Adipocyte (in vitro differentiated cells): ENCODE measurements at regions not wholly inside any gene's neighbourhood (a gene's known extent, or its start where the extent isn't known, plus 50 kb on each side); places are given as distances from the start of the nearest gene placed in this dataset.
"Not testable (repeated sequence)": the region's sequence is repeated elsewhere in the genome, so short reads cannot be mapped to it uniquely, and the experiment has no call there.

Experiments used
- DNase-seq: peaks from one replicate; pipeline ENCODE4 v3.0.0-alpha.2; 2015; ENCODE audit warnings: low read depth
- H3K27me3 ChIP-seq: replicated peaks from 2 replicates; pipeline ENCODE4 v1.7.0; 2013; ENCODE audit warnings: mild to moderate bottlenecking, low read length, moderate library complexity; ENCODE audit not compliant: control insufficient read depth, insufficient read depth
- H3K36me3 ChIP-seq: 2 replicates; pipeline ENCODE4 v1.7.0; 2013; ENCODE audit warnings: low read length, mild to moderate bottlenecking, moderate library complexity; ENCODE audit not compliant: control insufficient read depth, insufficient read depth, severe bottlenecking
- H3K4me1 ChIP-seq: 2 replicates; pipeline ENCODE4 v1.7.0; 2013; ENCODE audit warnings: mild to moderate bottlenecking, low read length, moderate library complexity; ENCODE audit not compliant: control insufficient read depth, insufficient read depth
- H3K4me3 ChIP-seq: 2 replicates; pipeline ENCODE4 v1.7.0; 2013; ENCODE audit warnings: mild to moderate bottlenecking, low read length, moderate library complexity
- H3K9ac ChIP-seq: 2 replicates; pipeline ENCODE4 v1.7.0; 2013; ENCODE audit warnings: mild to moderate bottlenecking, low read length, moderate library complexity
- H3K9me3 ChIP-seq: 2 replicates; pipeline ENCODE4 v1.7.0; 2013; ENCODE audit warnings: mild to moderate bottlenecking, low read length, moderate library complexity; ENCODE audit not compliant: control insufficient read depth

GRCh38 chr18:30625961-30626360 lies 416.6 kb downstream of the DSC3 start:
- no peak for DNase-seq
- Histone ChIP-seq H3K9ac (no peak overlapping the region), H3K4me3 (no peak overlapping the region), H3K36me3 (no peaks in the 10 kb centered on the region), H3K4me1 (peaks cover 4% of the 10 kb centered on the region), H3K27me3 (no peaks in the 10 kb centered on the region), H3K9me3 (no peaks in the 10 kb centered on the region)

- no peak overlapping the region for H3K9ac ChIP-seq
- no peak for DNase-seq
These were observed 419.0 kb downstream of the DSC3 start for GRCh38 chr18:30623401-30624065.

GRCh38 chr18:30622635-30623034 lies 419.9 kb downstream of the DSC3 start:
- no peaks in the 10 kb centered on the region for H3K36me3 ChIP-seq
- H3K9ac ChIP-seq = no peak overlapping the region
- no peak overlapping the region for H3K4me3 ChIP-seq
- DNase-seq = no peak
- no peaks in the 10 kb centered on the region for H3K27me3 ChIP-seq
- H3K9me3 ChIP-seq = no peaks in the 10 kb centered on the region
- peaks cover 4% of the 10 kb centered on the region for H3K4me1 ChIP-seq

More at GRCh38 chr18:30623401-30624065, 419.0 kb downstream of the DSC3 start:
- Histone ChIP-seq H3K36me3 (no peaks in the 10 kb centered on the region), H3K9me3 (no peaks in the 10 kb centered on the region), H3K27me3 (no peaks in the 10 kb centered on the region), H3K4me1 (peaks cover 4% of the 10 kb centered on the region), H3K4me3 (no peak overlapping the region)

DNA sequence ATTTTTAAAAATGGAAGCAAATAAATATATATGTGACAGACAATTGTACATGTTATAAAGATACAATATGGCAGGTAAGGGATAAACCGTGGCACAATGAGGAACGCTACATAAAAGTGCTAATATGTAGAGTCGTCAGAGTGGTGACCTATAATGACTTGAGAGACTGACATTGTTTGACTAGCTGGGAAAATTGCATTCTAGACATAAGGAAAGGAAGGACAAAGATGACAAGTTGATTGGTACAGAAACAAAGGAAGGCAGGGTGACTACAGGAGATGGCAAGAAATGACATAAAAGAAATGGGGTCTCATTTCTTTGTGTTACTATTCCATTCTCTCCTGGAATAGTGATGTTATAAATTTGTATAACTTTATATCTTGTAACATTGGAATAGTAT lies 420.4 kb downstream of the DSC3 start:
- H3K4me3 ChIP-seq = no peak overlapping the region
- H3K9ac ChIP-seq = no peak overlapping the region
- H3K9me3 ChIP-seq = no peaks in the 10 kb centered on the region
- peaks cover 4% of the 10 kb centered on the region for H3K4me1 ChIP-seq
- no peak for DNase-seq
- no peaks in the 10 kb centered on the region for H3K36me3 ChIP-seq
- no peaks in the 10 kb centered on the region for H3K27me3 ChIP-seq

GRCh38 chr18:30618567-30618966 lies 424.0 kb downstream of the DSC3 start:
- Histone ChIP-seq H3K4me1 (no peaks in the 10 kb centered on the region), H3K9ac (no peak overlapping the region), H3K36me3 (no peaks in the 10 kb centered on the region), H3K9me3 (no peaks in the 10 kb centered on the region), H3K27me3 (no peaks in the 10 kb centered on the region), H3K4me3 (no peak overlapping the region)
- DNase-seq = no peak

DNA sequence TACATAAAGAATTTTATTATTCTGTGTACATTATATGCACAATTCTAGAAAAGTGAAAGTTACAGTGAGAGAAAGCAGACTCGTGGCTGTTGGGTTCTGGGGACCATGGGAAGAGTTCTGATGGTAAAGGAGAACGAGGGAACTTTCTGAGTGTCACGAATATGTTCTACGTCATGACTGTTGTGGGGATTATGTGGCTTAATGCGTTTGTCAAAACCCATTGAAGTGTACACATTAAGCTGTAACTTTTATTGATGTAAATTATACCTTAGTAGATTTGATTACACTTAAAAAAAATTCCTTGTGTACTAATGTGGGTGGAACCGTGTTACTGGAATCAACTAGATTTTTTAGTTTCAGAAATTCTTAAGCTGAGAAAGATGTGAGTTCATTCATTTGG lies 426.1 kb downstream of the DSC3 start:
- H3K4me1 ChIP-seq = no peaks in the 10 kb centered on the region
- no peak overlapping the region for H3K9ac ChIP-seq
- no peaks in the 10 kb centered on the region for H3K27me3 ChIP-seq
- H3K36me3 ChIP-seq = no peaks in the 10 kb centered on the region
- no peaks in the 10 kb centered on the region for H3K9me3 ChIP-seq
- no peak for DNase-seq
- H3K4me3 ChIP-seq = no peak overlapping the region

DNA sequence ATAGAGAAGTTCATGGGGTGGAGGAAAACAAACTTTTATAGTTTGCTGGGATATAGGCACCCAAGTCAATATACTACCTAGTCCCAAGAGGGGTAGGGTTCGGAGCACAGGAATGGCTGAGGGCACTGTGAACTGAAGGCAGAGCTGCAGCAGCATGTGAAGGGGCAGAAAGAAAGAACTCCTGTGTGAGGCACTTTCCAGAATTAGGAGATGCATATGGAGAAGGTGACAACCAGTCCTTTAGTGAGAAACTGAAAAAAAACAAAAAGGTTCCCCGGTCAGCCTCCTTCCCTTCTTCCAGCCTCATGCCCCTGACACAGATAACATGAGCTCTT lies 429.1 kb downstream of the DSC3 start:
- Histone ChIP-seq H3K4me1 (no peaks in the 10 kb centered on the region), H3K9me3 (no peaks in the 10 kb centered on the region), H3K27me3 (no peaks in the 10 kb centered on the region), H3K36me3 (no peaks in the 10 kb centered on the region), H3K4me3 (no peak overlapping the region), H3K9ac (no peak overlapping the region)
- no peak for DNase-seq

- H3K9me3 ChIP-seq = no peaks in the 10 kb centered on the region
- DNase-seq = no peak
- H3K4me1 ChIP-seq = no peaks in the 10 kb centered on the region
- H3K4me3 ChIP-seq = no peak overlapping the region
- H3K9ac ChIP-seq = no peak overlapping the region
- H3K27me3 ChIP-seq = no peaks in the 10 kb centered on the region
- no peaks in the 10 kb centered on the region for H3K36me3 ChIP-seq
These were observed 441.0 kb downstream of the DSC3 start for GRCh38 chr18:30601541-30601940.

DNA sequence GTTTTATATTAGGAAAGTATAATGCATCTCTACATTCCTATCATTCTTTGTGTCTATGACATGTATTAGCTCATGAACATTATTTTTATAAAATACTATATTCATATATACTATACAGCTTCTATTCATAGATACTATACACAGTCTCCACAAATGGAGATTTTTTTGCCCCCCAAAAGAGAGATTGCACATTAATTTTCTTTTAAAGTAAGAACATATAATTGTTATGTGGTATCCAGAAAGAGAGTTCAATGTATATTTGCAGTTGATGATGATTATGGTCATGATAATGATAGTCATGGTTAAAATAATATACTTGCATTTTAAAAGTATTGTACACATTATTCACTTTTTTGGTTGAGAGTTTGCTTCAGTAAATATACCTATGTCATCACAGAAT lies 445.3 kb downstream of the DSC3 start:
- Histone ChIP-seq H3K4me1 (no peaks in the 10 kb centered on the region), H3K9me3 (no peaks in the 10 kb centered on the region), H3K27me3 (no peaks in the 10 kb centered on the region), H3K36me3 (no peaks in the 10 kb centered on the region), H3K4me3 (no peak overlapping the region), H3K9ac (no peak overlapping the region)
- no peak for DNase-seq

- Histone ChIP-seq H3K4me1 (no peaks in the 10 kb centered on the region), H3K9ac (no peak overlapping the region), H3K9me3 (no peaks in the 10 kb centered on the region), H3K27me3 (no peaks in the 10 kb centered on the region), H3K4me3 (no peak overlapping the region), H3K36me3 (no peaks in the 10 kb centered on the region)
- DNase-seq = no peak
These were observed 445.9 kb downstream of the DSC3 start for GRCh38 chr18:30596635-30597034.

DNA sequence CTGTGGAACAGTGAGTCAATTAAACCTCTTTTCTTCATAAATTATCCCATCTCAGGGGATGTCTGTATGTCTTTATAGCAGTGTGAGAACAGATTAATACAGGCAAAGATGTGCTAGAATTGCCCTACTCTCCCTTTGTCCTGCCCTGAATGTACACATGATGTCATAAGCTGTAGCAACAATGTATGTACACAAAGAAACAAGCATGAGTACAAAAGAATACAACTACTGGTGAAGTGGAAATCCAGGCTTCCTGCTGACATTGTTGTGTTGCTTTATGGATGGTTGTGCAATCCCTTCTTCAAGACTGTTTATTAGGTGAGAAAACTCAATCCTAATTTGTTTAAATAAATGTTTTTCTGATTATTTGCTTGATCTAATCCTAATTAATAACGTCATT lies 446.6 kb downstream of the DSC3 start:
- H3K4me3 ChIP-seq = no peak overlapping the region

DNA sequence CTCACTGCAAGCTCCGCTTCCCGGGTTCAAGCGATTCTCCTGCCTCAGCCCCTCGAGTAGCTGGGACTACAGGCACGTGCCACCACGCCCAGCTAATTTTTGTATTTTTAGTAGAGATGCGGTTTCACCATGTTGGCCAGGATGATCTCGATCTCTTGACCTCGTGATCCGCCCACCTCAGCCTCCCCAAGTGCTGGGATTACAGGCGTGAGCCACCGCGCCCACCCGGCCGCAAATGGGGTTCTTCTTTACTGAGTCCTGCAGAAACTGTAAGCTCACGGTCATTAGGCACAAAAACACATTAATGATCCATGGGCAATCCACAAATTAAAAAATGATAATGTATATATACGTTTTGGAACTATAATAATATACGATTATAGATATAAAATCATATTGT lies 447.6 kb downstream of the DSC3 start:
- H3K4me1 ChIP-seq, DNase-seq, H3K4me3 ChIP-seq, H3K27me3 ChIP-seq, H3K9ac ChIP-seq, H3K9me3 ChIP-seq, H3K36me3 ChIP-seq: not testable (repeated sequence)

More for the DNA sequence above, 446.6 kb downstream of the DSC3 start:
- no peak for DNase-seq
- Histone ChIP-seq H3K27me3 (no peaks in the 10 kb centered on the region), H3K4me1 (no peaks in the 10 kb centered on the region), H3K9me3 (no peaks in the 10 kb centered on the region), H3K36me3 (no peaks in the 10 kb centered on the region), H3K9ac (no peak overlapping the region)
